Bronchial epithelial cell (primary cell): ENCODE measurements at regions not wholly inside any gene's neighbourhood (a gene's known extent, or its start where the extent isn't known, plus 50 kb on each side); places are given as distances from the start of the nearest gene placed in this dataset.

Experiments
- DNase-seq: peaks from one replicate; pipeline ENCODE4 v3.0.0-alpha.2; 2010; ENCODE audit warnings: low read depth
- FAIRE-seq: peaks from 2 replicates; lab custom pipeline; 2011; peaks lifted over from hg19 to GRCh38; lab: Jason Lieb, UNC
- H3K27me3 ChIP-seq: 2 replicates; pipeline ENCODE4 v1.5.1; 2011; ENCODE audit warnings: low read length; ENCODE audit not compliant: control insufficient read depth, insufficient read depth
- H3K36me3 ChIP-seq: 2 replicates; pipeline ENCODE4 v1.5.1; 2011; ENCODE audit warnings: low read length; ENCODE audit not compliant: control insufficient read depth, insufficient read depth
- H3K4me3 ChIP-seq: 2 replicates; pipeline ENCODE4 v1.5.1; 2011; ENCODE audit warnings: mild to moderate bottlenecking, low read depth, low read length, control low read depth
- CTCF ChIP-seq: IDR thresholded peaks from 2 replicates; pipeline ENCODE4 v1.5.1; 2011; ENCODE audit warnings: mild to moderate bottlenecking, moderate library complexity, low read length, control low read depth, inconsistent platforms; ENCODE audit not compliant: insufficient read depth, severe bottlenecking

DNA sequence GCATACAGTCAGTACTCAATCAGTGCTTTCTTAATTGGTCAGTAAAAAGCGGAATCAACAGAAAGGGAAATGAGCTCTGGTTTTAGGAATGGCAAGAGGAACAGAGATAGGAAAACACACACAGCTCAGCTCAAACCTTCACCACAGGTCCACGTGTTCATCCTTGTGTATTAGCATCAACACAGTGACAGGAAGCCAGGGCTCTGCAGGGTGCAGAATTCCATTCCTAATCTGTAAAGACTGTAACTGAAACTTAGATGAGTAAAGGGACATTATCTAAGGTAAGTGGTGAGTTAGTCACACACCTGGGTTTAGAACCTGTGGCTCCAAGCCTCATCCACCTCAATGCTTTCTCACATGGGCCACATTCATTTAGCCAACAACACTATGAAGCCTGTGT is 1242.2 kb upstream of the TMEM132C start:
- no peak for TF ChIP-seq CTCF
- no peaks in the 10 kb centered on the region for H3K36me3 ChIP-seq
- no peak overlapping the region for H3K4me3 ChIP-seq
- DNase-seq, result no peak
- FAIRE-seq, result peak; percentile 47
- H3K27me3 ChIP-seq, result no peaks in the 10 kb centered on the region

- H3K27me3 ChIP-seq, result no peaks in the 10 kb centered on the region
Observed at GRCh38 chr12:127025545-127025944, 1241.4 kb upstream of the TMEM132C start.

DNA sequence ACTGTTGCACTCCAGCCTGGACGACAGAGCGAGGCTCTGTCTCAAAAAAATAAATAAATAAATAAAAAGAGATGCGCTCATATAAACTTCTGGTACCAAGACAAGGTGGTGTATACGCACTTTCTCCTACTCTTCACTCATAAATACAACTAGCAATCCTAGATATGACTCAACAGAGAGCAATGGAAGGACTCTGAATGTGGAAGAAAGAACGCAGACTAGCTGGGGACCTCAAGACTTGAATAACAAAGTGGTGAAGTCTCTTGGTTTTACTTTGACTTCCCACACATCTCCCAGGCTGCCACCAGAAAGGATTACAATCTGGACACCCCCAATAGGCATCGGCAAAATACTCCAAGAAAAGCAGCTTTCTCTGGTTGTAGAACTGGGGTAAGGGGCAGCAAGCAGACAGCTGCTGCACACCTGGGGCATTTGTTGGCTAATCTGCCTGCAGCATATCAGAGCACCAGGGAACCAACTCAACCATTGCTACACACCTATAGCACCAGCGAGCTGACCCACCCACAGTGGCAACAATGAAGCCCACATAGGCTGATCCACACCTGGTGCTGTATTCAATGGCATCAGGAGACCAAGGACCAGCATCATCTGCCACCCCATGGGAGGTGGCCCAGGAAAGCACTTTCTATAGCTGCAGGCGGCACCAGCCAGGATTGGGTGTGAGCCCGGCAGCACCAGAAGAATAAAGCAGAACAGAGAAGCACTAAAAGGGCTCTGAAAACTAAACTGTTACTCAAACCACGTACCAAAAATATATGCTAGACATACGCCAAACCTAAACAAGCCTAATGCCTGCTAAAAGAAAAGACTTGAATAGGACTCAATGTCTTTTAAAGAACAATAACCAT is 1231.7 kb upstream of the TMEM132C start:
- no peak for TF ChIP-seq CTCF
- DNase-seq, result no peak
- H3K4me3 ChIP-seq, result no peak overlapping the region
- no peaks in the 10 kb centered on the region for H3K27me3 ChIP-seq
- no peak for FAIRE-seq
- H3K36me3 ChIP-seq, result no peaks in the 10 kb centered on the region

More at GRCh38 chr12:127025545-127025944, 1241.4 kb upstream of the TMEM132C start:
- TF ChIP-seq CTCF, result no peak
- peak; percentile 1 for DNase-seq
- Histone ChIP-seq H3K36me3 (no peaks in the 10 kb centered on the region), H3K4me3 (no peak overlapping the region)
- FAIRE-seq, result no peak

DNA sequence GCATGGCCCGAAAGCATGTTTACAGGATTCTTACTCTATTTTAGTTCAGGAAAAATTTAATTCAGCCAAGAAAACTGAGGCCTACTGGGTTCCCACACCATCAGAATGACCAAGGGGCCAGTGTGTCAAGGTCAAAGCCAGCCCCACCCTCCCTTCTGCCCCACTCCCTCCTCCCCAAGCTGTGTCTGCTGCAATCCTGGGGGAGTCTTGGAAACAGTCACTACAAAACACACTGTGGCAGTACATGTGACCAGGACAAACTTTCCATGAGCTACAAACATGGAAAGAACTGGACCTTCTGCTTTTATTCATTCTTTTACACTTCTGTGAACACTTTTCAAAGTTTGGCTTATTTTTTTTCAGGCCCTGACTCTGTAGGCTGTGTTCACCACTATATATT is 1228.8 kb upstream of the TMEM132C start:
- Histone ChIP-seq H3K4me3 (no peak overlapping the region), H3K27me3 (no peaks in the 10 kb centered on the region), H3K36me3 (no peaks in the 10 kb centered on the region)
- FAIRE-seq (no peak), DNase-seq (no peak)
- TF ChIP-seq CTCF, result no peak

GRCh38 chr12:127038761-127039160 is 1228.2 kb upstream of the TMEM132C start:
- H3K36me3 ChIP-seq, result no peaks in the 10 kb centered on the region
- TF ChIP-seq CTCF, result no peak
- H3K4me3 ChIP-seq, result no peak overlapping the region
- FAIRE-seq, result no peak
- DNase-seq, result no peak
- no peaks in the 10 kb centered on the region for H3K27me3 ChIP-seq
